ENCODE measurements at regions not wholly inside any gene's neighbourhood (a gene's known extent, or its start where the extent isn't known, plus 50 kb on each side); places are given as distances from the start of the nearest gene placed in this dataset.
A peak's percentile ranks its signal among the peaks of the same experiment; 100 is the strongest.

- no peak for DNase-seq (ENCODE audit: low spot score)
Observed at GRCh38 chr6:128827675-128828464, 55.1 kb upstream of the LAMA2 start.

DNA sequence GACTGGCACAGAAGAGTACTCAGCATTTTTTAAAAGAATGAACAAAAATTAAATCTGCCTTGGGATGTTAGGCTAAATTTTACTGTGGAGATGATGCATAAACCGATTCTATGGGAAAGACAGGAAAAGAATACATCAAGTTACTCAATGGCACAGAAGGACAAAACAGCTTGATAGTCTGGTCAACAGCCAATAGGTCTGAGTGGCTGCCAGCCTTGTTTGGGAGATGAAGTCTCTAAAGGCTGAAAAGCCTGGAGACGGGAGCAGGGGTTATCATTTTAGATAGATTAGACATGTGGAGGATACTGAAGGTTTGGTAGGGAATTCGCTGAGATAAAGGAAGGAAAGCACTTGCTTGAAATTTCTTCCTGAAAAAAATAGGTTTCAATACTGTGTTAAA, 56.3 kb upstream of the LAMA2 start:
- no peak for DNase-seq (ENCODE audit: low spot score)

DNA sequence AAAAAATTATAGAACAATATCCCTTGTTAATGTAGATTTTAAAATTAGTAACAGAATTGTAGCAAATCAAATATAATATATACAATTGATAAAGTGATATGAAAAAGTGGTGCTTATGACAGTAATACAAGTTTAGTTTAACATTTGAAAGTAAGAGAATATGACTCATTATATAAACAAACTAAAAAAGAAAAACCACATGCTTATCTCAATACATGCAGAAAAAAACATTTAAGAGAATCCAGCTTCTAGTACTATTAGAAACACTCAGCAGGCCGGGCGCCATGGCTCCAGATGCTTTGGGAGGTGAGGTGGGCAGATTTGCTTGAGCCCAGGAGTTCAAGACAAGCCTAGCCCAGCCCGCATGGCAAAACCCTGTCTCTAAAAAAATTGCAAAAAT, 60.7 kb upstream of the LAMA2 start:
- peak; percentile 46 for DNase-seq (ENCODE audit: low spot score)

DNA sequence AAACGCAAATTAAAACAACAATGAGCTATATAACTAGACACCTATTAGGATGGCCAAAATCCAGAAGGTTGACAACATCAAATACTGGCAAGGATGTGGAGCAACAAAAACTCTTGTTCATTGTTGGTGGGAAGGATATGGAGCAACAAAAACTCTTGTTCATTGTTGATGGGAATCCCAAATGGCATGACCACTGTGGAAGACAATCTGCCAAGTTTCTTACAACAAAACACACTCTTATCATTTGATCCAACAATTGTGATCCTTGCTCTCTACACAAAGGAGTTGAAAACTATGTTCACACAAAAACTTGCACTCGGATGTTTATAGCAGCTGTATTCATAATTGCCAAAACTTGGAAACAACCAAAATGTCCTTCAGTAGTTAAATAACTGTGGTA, 61.8 kb upstream of the LAMA2 start:
- no peak for DNase-seq (ENCODE audit: low spot score)

DNA sequence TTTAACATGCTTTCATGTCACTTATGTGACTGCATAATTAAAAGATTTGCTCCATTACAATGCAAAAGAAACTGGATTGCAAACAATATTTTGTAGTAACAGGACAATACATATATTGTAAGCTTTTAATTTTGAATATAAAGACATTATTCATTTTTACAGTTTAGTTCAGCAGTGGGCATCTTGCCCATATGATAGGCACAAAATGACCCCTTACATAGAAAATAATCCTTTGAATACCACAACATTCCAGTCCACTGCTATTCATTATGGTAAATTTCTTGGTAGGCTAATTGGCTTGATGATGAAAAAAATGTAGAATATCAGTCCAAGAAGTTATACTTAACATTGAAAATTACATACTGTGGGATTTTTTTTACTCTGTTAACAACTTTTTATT, 74.1 kb upstream of the LAMA2 start:
- DNase-seq (ENCODE audit: low spot score): no peak

GRCh38 chr6:128807577-128807976, 75.4 kb upstream of the LAMA2 start:
- DNase-seq (ENCODE audit: low spot score): peak; percentile 52

- no peak for DNase-seq (ENCODE audit: low spot score)
Observed at GRCh38 chr6:128806261-128806660, 76.7 kb upstream of the LAMA2 start.

GRCh38 chr6:128803911-128804310, 79.0 kb upstream of the LAMA2 start:
- peak; percentile 50 for DNase-seq (ENCODE audit: low spot score)

DNA sequence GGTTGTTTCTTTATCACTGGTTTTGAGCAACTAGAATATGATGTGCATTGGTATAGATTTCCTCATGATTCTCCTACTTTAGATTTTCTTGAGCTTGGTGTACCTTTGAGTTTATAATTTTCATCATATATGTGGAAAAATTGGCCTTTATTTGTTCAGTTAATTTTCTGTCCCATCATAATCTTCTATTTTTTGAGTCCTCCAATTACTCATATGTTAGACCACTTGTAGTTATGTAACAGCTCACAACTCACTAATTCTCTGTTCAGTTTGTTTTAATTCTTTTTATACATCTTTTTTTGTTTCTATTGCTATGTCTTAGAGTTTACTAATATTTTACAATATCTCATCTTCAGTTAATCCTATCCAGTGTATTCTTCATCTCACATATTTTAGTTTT, 81.3 kb upstream of the LAMA2 start:
- no peak for DNase-seq (ENCODE audit: low spot score)

GRCh38 chr6:128784266-128784665, 98.7 kb upstream of the LAMA2 start:
- DNase-seq (ENCODE audit: low spot score): no peak

DNA sequence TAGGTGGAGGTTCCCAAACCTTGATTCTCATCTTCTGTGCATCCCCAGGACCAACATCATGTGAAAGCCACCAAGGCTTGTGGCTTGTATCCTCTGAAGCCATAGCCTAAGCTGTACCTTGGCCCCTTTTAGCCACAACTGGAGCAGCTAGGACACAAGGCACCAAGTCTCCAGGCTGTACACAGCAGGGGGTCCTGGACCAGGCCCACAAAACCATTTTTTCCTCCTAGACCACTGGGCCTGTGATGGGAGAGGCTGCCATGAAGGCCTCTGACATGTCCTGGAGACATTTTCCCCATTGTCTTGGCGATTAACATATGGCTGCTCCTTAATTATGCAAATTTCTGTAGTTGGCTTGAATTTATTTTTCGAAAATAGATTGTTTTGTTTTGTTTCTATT, 114.8 kb upstream of the LAMA2 start:
- no peak for DNase-seq (ENCODE audit: low spot score)

DNA sequence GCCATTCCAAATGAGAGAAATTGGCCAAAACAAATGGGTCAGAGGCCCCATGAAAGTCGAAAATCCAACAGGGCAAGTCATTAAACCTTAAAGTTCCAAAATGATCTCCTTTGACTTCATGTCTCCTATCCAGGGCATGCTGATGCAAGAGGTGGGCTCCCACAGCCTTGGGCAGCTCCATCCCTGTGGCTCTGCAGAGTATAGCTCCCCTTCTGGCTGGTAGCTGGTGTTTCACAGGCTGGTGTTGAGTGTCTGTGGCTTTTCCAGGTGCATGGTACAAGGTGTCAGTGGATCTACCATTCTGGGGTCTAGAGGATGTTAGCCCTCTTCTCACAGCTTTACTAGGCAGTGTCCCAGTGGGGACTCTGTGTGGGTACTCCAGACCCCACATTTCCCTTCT, 115.2 kb upstream of the LAMA2 start:
- no peak for DNase-seq (ENCODE audit: low spot score)

DNA sequence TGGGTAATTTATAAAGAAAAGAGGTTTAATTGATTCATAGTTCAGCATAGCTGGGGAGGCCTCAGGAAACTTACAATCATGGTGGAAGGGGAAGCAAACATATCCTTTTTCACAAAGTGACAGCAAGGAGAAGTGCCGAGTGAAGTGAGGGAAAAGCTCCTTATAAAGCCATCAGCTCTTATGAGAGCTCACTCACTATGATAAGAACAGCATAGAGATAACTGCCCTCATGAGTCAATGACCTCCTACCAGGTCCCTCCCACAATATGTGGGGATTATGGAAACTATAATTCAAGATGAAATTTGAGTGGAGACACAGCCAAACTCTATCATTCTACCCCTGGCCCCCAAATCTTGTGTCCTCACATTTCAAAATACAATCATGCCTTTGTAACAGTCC, 115.8 kb upstream of the LAMA2 start:
- DNase-seq (ENCODE audit: low spot score): no peak

DNA sequence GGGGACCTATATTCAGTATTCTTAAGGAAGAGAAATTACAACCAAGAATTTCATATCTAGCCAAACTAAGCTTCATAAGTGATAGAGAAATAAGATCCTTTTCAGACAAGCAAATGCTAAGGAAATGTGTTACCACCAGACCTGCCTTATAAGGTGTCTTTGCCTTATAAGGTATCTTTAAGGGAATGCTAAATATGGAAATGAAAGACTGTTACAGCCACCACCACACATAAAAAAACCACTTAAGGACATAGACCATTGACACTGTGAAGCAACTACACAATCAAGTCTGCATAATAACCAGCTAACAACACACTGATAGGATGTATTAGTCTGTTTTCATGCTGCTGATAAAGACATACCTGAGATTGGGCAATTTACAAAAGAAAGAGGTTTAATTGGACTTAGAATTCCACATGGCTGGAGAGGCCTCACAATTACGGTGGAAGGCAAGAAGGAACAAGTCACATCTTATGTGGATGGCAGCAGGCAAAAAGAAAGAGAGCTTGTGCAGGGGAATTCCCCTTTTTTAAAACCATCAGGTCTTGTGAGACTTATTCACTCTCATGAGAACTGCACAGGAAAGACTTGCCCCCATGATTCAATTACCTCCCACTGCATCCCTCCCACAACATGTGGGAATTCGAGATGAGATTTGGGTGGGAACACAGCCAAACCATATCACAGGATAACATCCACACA, 119.2 kb upstream of the LAMA2 start:
- no peak for DNase-seq (ENCODE audit: low spot score)

- no peak for DNase-seq (ENCODE audit: low spot score)
Observed at GRCh38 chr6:128759901-128760300, 123.0 kb upstream of the LAMA2 start.

DNA sequence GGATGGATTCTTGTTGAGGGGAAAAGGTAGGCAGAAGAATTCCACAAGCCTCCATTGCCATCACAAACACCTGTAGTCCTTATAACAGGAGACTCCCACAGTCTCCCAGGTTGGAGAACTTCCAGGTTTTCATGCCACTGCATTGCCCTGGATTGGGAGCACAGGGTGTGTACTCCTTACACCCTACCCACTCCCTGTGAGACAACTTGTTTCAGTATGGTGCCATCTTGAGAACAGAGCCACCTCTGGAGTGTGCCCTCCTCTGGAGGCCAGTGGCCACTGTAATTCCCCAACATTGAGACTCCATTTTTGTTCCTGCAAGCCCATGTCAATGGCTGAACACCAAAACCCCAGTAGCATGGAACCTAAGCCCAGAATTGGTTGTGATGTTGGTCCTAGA, 123.5 kb upstream of the LAMA2 start:
- no peak for DNase-seq (ENCODE audit: low spot score)

DNA sequence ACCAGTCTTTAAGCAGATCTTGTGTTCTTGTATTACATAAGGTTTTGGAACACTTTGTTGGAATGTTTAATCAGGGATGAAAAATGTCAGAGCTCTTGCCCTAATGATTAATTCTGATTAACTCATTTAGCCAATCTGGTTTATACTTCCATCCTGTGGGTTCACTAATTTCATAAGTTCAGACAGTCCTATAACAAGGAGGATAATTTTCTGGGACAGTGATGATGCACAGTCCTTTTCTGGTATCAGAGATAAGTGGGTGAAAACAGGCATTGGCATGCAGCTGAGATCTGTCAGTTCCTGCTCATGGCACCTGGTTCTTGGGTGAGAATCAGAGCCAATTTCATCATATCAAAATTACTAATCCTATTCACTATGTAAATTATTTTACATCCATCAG, 125.0 kb upstream of the LAMA2 start:
- no peak for DNase-seq (ENCODE audit: low spot score)

GRCh38 chr6:128754658-128755256, 128.2 kb upstream of the LAMA2 start:
- DNase-seq (ENCODE audit: low spot score): no peak

- DNase-seq (ENCODE audit: low spot score): no peak
Observed at GRCh38 chr6:128743974-128744765, 138.8 kb upstream of the LAMA2 start.

- no peak for DNase-seq (ENCODE audit: low spot score)
Observed at GRCh38 chr6:128742900-128743299, 140.0 kb upstream of the LAMA2 start.

DNA sequence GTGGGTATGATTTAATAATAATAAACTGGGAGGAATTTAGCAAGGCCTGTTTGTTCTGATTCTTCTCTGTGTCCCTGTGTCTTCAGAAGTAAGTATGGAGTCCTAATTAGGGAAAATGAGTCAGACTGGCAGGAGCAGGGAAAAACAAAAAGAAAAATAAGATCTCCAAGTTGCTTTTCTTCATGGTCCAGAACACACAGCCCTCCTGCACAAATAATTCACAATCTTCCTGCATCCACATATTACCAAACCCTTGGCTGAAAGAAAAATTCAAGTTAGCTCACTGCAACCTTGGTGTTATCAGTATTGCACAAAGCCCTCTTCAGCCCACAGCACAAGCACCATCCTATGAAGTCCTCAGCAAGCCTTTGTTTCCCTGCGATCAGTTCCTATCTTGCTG, 142.0 kb upstream of the LAMA2 start:
- no peak for DNase-seq (ENCODE audit: low spot score)

DNA sequence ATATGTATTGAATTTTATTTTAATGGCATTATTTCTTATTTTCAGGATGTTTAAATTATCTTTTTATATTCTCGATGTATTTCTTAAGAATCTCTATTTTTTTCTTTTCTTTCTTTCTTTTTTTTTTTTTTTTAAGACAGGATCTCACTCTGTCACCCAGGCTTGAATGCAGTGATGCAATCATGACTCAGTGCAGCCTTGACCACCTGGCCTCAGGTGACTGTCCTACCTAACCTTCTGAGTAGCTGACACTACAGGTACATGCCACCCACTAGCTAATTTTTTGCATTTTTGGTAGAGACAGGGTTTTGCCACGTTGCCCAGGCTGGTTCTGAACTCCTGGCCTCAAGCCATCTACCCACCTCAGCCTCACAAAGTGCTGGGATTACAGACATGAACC, 143.8 kb upstream of the LAMA2 start:
- DNase-seq (ENCODE audit: low spot score): no peak
